ENCODE measurements at regions not wholly inside any gene's neighbourhood (a gene's known extent, or its start where the extent isn't known, plus 50 kb on each side); places are given as distances from the start of the nearest gene placed in this dataset.

- H2AFZ ChIP-seq: no peak overlapping the region
- no peaks in the 10 kb centered on the region for H3K36me3 ChIP-seq (replicated peaks; ENCODE audit: insufficient read depth, low read depth)
- DNase-seq (ENCODE audit: low spot score): no peak
- no peaks in the 10 kb centered on the region for H3K4me1 ChIP-seq (ENCODE audit: insufficient read depth)
- H3K27me3 ChIP-seq: no peaks in the 10 kb centered on the region
- H3K9me3 ChIP-seq (ENCODE audit: low read depth): no peaks in the 10 kb centered on the region
- H3K27ac ChIP-seq: no peak overlapping the region
- H3K4me2 ChIP-seq: no peak overlapping the region
- no peaks in the 10 kb centered on the region for H4K20me1 ChIP-seq (ENCODE audit: insufficient read depth, poor library complexity, severe bottlenecking)
- TF ChIP-seq EZH2phosphoT487 (IDR thresholded peaks at IDR 0.05; ENCODE audit: low read depth, severe bottlenecking, unreplicated experiment) (no peak), EZH2 (IDR thresholded peaks at IDR 0.05; ENCODE audit: borderline replicate concordance) (no peak), CTCF (IDR thresholded peaks at IDR 0.05; ENCODE audit: poor library complexity) (no peak)
- H3K9me2 ChIP-seq (replicated peaks; ENCODE audit: insufficient read depth): no peaks in the 10 kb centered on the region
- no peak overlapping the region for H3K4me3 ChIP-seq
- WGBS (ENCODE audit: low lambda C conversion rate, missing lambda C conversion rate): 89% methylated on average over 2 of the region's 2 CpGs
- H3K79me2 ChIP-seq: no peaks in the 10 kb centered on the region
Measured at GRCh38 chr16:62921904-62922303, 885.7 kb upstream of the CDH8 start.

- no peak overlapping the region for H2AFZ ChIP-seq
- no peaks in the 10 kb centered on the region for H3K36me3 ChIP-seq (replicated peaks; ENCODE audit: insufficient read depth, low read depth)
- no peaks in the 10 kb centered on the region for H4K20me1 ChIP-seq (ENCODE audit: insufficient read depth, poor library complexity, severe bottlenecking)
- no peaks in the 10 kb centered on the region for H3K9me2 ChIP-seq (replicated peaks; ENCODE audit: insufficient read depth)
- H3K4me3 ChIP-seq: no peak overlapping the region
- H3K27ac ChIP-seq: no peak overlapping the region
- no peak for DNase-seq (ENCODE audit: low spot score)
- no peaks in the 10 kb centered on the region for H3K4me1 ChIP-seq (ENCODE audit: insufficient read depth)
- H3K27me3 ChIP-seq: no peaks in the 10 kb centered on the region
- no peak for TF ChIP-seq EZH2 (IDR thresholded peaks at IDR 0.05; ENCODE audit: borderline replicate concordance)
- no peak for TF ChIP-seq EZH2phosphoT487 (IDR thresholded peaks at IDR 0.05; ENCODE audit: low read depth, severe bottlenecking, unreplicated experiment)
- no peak for TF ChIP-seq CTCF (IDR thresholded peaks at IDR 0.05; ENCODE audit: poor library complexity)
- no peaks in the 10 kb centered on the region for H3K79me2 ChIP-seq
- no peak overlapping the region for H3K4me2 ChIP-seq
- H3K9me3 ChIP-seq (ENCODE audit: low read depth): no peaks in the 10 kb centered on the region
Measured at GRCh38 chr16:62913924-62914323, 877.7 kb upstream of the CDH8 start.

- no peak overlapping the region for H2AFZ ChIP-seq
- H3K27me3 ChIP-seq: no peaks in the 10 kb centered on the region
- H3K36me3 ChIP-seq (replicated peaks; ENCODE audit: insufficient read depth, low read depth): no peaks in the 10 kb centered on the region
- no peaks in the 10 kb centered on the region for H4K20me1 ChIP-seq (ENCODE audit: insufficient read depth, poor library complexity, severe bottlenecking)
- no peaks in the 10 kb centered on the region for H3K79me2 ChIP-seq
- H3K27ac ChIP-seq: no peak overlapping the region
- no peak for TF ChIP-seq CTCF (IDR thresholded peaks at IDR 0.05; ENCODE audit: poor library complexity)
- no peak for TF ChIP-seq EZH2phosphoT487 (IDR thresholded peaks at IDR 0.05; ENCODE audit: low read depth, severe bottlenecking, unreplicated experiment)
- TF ChIP-seq EZH2 (IDR thresholded peaks at IDR 0.05; ENCODE audit: borderline replicate concordance): no peak
- no peaks in the 10 kb centered on the region for H3K9me2 ChIP-seq (replicated peaks; ENCODE audit: insufficient read depth)
- no peaks in the 10 kb centered on the region for H3K9me3 ChIP-seq (ENCODE audit: low read depth)
- 93% methylated on average over 2 of the region's 2 CpGs for WGBS (ENCODE audit: low lambda C conversion rate, missing lambda C conversion rate)
- no peak overlapping the region for H3K4me3 ChIP-seq
- no peak overlapping the region for H3K4me2 ChIP-seq
- DNase-seq (ENCODE audit: low spot score): no peak
- no peaks in the 10 kb centered on the region for H3K4me1 ChIP-seq (ENCODE audit: insufficient read depth)
Measured at GRCh38 chr16:62913333-62913732, 877.1 kb upstream of the CDH8 start.

GRCh38 chr16:62909597-62909996 lies 873.4 kb upstream of the CDH8 start:
- H3K4me3 ChIP-seq: no peak overlapping the region
- H3K27me3 ChIP-seq: no peaks in the 10 kb centered on the region
- H4K20me1 ChIP-seq (ENCODE audit: insufficient read depth, poor library complexity, severe bottlenecking): no peaks in the 10 kb centered on the region
- no peak for TF ChIP-seq EZH2phosphoT487 (IDR thresholded peaks at IDR 0.05; ENCODE audit: low read depth, severe bottlenecking, unreplicated experiment)
- no peak for TF ChIP-seq EZH2 (IDR thresholded peaks at IDR 0.05; ENCODE audit: borderline replicate concordance)
- no peak for TF ChIP-seq CTCF (IDR thresholded peaks at IDR 0.05; ENCODE audit: poor library complexity)
- no peaks in the 10 kb centered on the region for H3K36me3 ChIP-seq (replicated peaks; ENCODE audit: insufficient read depth, low read depth)
- no peak overlapping the region for H2AFZ ChIP-seq
- H3K27ac ChIP-seq: no peak overlapping the region
- DNase-seq (ENCODE audit: low spot score): no peak
- H3K79me2 ChIP-seq: no peaks in the 10 kb centered on the region
- no peaks in the 10 kb centered on the region for H3K4me1 ChIP-seq (ENCODE audit: insufficient read depth)
- no peaks in the 10 kb centered on the region for H3K9me2 ChIP-seq (replicated peaks; ENCODE audit: insufficient read depth)
- H3K4me2 ChIP-seq: no peak overlapping the region
- no peaks in the 10 kb centered on the region for H3K9me3 ChIP-seq (ENCODE audit: low read depth)
- 76% methylated on average over 3 of the region's 3 CpGs for WGBS (ENCODE audit: low lambda C conversion rate, missing lambda C conversion rate)
